Small intestine (tissue), 7 donors: ENCODE measurements at regions not wholly inside any gene's neighbourhood (a gene's known extent, or its start where the extent isn't known, plus 50 kb on each side); places are given as distances from the start of the nearest gene placed in this dataset.
"Not testable (repeated sequence)": the region's sequence is repeated elsewhere in the genome, so short reads cannot be mapped to it uniquely, and the experiment has no call there.

Source experiments
- DNase-seq, 2 donors: peaks; one replicate each; pipeline versions ENCODE4 v3.0.0 to v3.0.0-alpha.2; 2013
- FAIRE-seq: peaks from 2 replicates; lab custom pipeline; 2012; peaks lifted over from hg19 to GRCh38; lab: Jason Lieb, UNC
- H3K27ac ChIP-seq, 3 donors: one replicate each; pipeline ENCODE4 v1.5.1; 2013; ENCODE audit warnings: low read length in 2 of 3, mild to moderate bottlenecking in 2 of 3, control low read depth in 1 of 3, inconsistent platforms in 1 of 3, low read depth in 1 of 3, moderate library complexity in 1 of 3
- H3K27me3 ChIP-seq, 3 donors: one replicate each; pipeline ENCODE4 v1.6.1; 2013; ENCODE audit warnings: low read length in 3 of 3, inconsistent platforms in 1 of 3; ENCODE audit not compliant: control insufficient read depth in 3 of 3, insufficient read depth in 3 of 3
- H3K36me3 ChIP-seq, 3 donors: one replicate each; pipeline ENCODE4 v1.6.1; 2013; ENCODE audit warnings: low read length in 3 of 3, inconsistent platforms in 1 of 3, low read depth in 1 of 3, mild to moderate bottlenecking in 1 of 3, moderate library complexity in 1 of 3; ENCODE audit not compliant: control insufficient read depth in 3 of 3, insufficient read depth in 2 of 3
- H3K4me1 ChIP-seq, 3 donors: one replicate each; pipeline ENCODE4 v1.6.1; 2013; ENCODE audit warnings: low read length in 2 of 3, inconsistent platforms in 1 of 3, low read depth in 1 of 3, mild to moderate bottlenecking in 1 of 3, moderate library complexity in 1 of 3; ENCODE audit not compliant: control insufficient read depth in 3 of 3, insufficient read depth in 2 of 3
- H3K4me3 ChIP-seq, 3 donors: one replicate each; pipeline ENCODE4 v1.5.1; 2013; ENCODE audit warnings: low read length in 3 of 3, control low read depth in 1 of 3, inconsistent platforms in 1 of 3, low read depth in 1 of 3, mild to moderate bottlenecking in 1 of 3, moderate library complexity in 1 of 3
- H3K9me3 ChIP-seq, 2 donors: one replicate each; pipeline ENCODE4 v1.6.1; 2013; ENCODE audit warnings: low read depth in 1 of 2, low read length in 1 of 2; ENCODE audit not compliant: control insufficient read depth in 2 of 2, insufficient read depth in 1 of 2
- WGBS, 3 donors: extraction: QIAGEN DNeasy Blood & Tissue Kit; methylation state at CpG; one replicate each; pipeline ENCODE4 v1.1.7; 2013; 5-methylcytosine and 5-hydroxymethylcytosine counted together
- donor health status: healthy with polysubstance abuse.
- donor health status: control.
- donor health status: control.
- donor health status: Bipolar disorder and iron deficiency.
- donor health status: healthy.

DNA sequence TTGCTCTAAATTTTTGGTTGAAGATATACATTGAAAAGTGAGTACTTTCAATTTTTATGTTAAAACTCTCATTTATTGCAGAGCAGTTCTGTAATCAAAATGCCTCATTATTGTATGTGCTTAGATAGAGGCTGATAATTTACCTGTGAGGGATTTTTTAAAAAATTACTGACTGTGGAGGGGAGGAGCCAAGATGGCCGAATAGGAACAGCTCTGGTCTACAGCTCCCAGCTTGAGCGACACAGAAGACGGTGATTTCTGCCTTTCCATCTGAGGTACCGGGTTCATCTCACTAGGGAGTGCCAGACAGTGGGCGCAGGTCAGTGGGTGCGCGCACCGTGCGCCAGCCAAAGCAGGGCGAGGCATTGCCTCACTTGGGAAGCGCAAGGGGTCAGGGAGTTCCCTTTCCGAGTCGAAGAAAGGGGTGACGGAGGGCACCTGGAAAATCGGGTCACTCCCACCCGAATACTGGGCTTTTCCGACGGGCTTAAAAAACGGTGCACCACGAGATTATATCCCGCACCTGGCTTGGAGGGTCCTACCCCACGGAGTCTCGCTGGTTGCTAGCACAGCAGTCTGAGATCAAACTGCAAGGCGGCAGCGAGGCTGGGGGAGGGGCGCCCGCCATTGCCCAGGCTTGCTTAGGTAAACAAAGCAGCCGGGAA, 89.4 kb downstream of the DDX11 start:
- H3K4me3 ChIP-seq, H3K27me3 ChIP-seq, H3K4me1 ChIP-seq, H3K9me3 ChIP-seq, H3K27ac ChIP-seq, DNase-seq, FAIRE-seq, H3K36me3 ChIP-seq: not testable (repeated sequence)
- WGBS, 3 donors, result 69 to 81% (median 80%) methylated on average over 24 to 27 of the region's 28 CpGs

DNA sequence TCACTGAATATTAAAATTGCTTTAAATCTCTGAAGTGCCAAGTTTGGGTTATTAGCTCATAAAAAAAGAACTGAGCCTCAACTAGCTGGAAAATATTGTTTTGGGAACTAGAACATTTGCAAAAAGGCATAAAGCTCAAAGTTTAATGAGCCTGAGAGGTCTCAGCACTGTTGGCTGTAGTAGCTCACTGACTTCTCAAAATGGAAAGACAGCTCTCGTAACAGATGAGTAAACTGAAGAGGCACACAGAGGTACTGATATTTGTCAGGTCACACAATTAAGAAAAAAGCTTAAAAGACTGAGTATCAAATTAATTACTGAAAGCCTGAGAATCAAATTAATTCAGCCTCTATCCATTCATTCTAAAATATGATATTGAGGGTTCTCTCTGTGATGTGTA, 100.6 kb downstream of the DDX11 start:
- not testable (repeated sequence) for DNase-seq, H3K27ac ChIP-seq, H3K9me3 ChIP-seq, FAIRE-seq, H3K4me1 ChIP-seq, H3K27me3 ChIP-seq, H3K36me3 ChIP-seq, H3K4me3 ChIP-seq
- WGBS, 3 donors, result 65 to 79% (median 77%) methylated on average over 1 of the region's 1 CpG

- H3K4me1 ChIP-seq, FAIRE-seq, H3K27ac ChIP-seq, H3K9me3 ChIP-seq, H3K36me3 ChIP-seq, H3K4me3 ChIP-seq, H3K27me3 ChIP-seq: not testable (repeated sequence)
- WGBS, 3 donors, result 10 to 56% (median 26%) methylated on average over 3 of the region's 4 CpGs
- peak in 1 of 2 donors; percentile 32 for DNase-seq
Measured at GRCh38 chr12:31177514-31177913, 103.9 kb downstream of the DDX11 start.

- not testable (repeated sequence) for H3K27me3 ChIP-seq, H3K9me3 ChIP-seq, DNase-seq, H3K27ac ChIP-seq, H3K4me1 ChIP-seq, FAIRE-seq, H3K4me3 ChIP-seq, H3K36me3 ChIP-seq
- 70 to 84% (median 76%) methylated on average over 4 of the region's 4 CpGs for WGBS, 3 donors
Measured at GRCh38 chr12:31178875-31179274, 105.2 kb downstream of the DDX11 start.

- 83 to 91% (median 88%) methylated on average over 2 of the region's 2 CpGs for WGBS, 3 donors
- not testable (repeated sequence) for H3K4me3 ChIP-seq, H3K4me1 ChIP-seq, H3K36me3 ChIP-seq, H3K27me3 ChIP-seq, H3K9me3 ChIP-seq, FAIRE-seq, DNase-seq, H3K27ac ChIP-seq
Measured at GRCh38 chr12:31179627-31180237, 106.1 kb downstream of the DDX11 start.

GRCh38 chr12:31182571-31182970, 108.9 kb downstream of the DDX11 start:
- not testable (repeated sequence) for H3K4me1 ChIP-seq, FAIRE-seq, H3K27me3 ChIP-seq, H3K27ac ChIP-seq, H3K9me3 ChIP-seq, H3K4me3 ChIP-seq, H3K36me3 ChIP-seq, DNase-seq

DNA sequence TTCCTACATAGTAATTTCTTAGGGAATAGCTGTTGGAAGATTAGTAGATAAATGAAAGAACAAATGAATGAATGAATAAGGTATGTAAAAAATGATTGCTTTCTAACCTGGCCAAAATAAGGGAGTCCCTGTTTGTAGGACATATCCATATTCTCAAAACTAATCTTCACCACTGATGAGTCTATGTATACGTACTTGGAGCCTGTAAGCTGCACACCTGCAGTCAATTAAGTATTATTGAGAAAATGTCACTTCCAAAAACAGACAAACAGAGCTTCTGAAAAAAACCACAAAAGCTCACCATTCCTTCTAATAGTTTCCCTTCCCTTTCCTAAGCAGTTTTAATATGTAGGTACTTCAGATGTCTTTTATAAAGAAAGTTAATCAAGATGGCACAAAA, 109.4 kb downstream of the DDX11 start:
- not testable (repeated sequence) for DNase-seq
- WGBS, 3 donors, result 50% methylated on average over 1 of the region's 1 CpG

GRCh38 chr12:31183899-31184298, 110.2 kb downstream of the DDX11 start:
- not testable (repeated sequence) for H3K4me1 ChIP-seq, FAIRE-seq, H3K27ac ChIP-seq, H3K36me3 ChIP-seq, DNase-seq, H3K9me3 ChIP-seq, H3K4me3 ChIP-seq, H3K27me3 ChIP-seq
- WGBS, 3 donors, result 98 to 100% (median 100%) methylated on average over 1 of the region's 1 CpG

More for the DNA sequence above, 109.4 kb downstream of the DDX11 start:
- H3K4me3 ChIP-seq, H3K4me1 ChIP-seq, H3K27me3 ChIP-seq, FAIRE-seq, H3K9me3 ChIP-seq, H3K36me3 ChIP-seq, H3K27ac ChIP-seq: not testable (repeated sequence)

DNA sequence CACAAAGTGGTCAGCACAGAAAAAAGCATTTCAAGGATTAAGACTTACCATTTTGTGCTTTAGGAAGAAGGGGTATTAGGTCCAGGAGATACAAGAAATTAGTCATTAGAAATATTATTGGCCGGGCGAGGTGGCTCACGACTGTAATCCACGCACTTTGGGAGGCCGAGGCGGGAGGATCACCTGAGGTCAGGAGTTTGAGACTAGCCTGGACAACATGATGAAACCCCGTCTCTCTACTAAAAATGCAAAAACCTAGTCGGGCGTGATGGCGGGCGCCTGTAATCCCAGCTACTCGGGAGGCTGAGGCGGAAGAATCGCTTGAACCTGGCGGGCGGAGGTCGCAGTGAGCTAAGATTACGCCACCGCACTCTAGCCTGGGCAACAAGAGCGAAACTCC, 111.0 kb downstream of the DDX11 start:
- not testable (repeated sequence) for FAIRE-seq, H3K27ac ChIP-seq, H3K36me3 ChIP-seq, H3K4me1 ChIP-seq, H3K4me3 ChIP-seq, H3K9me3 ChIP-seq, H3K27me3 ChIP-seq, DNase-seq
- 94 to 97% (median 95%) methylated on average over 15 to 18 of the region's 20 CpGs for WGBS, 3 donors
